Lung (tissue), 11 donors: ENCODE measurements at regions not wholly inside any gene's neighbourhood (a gene's known extent, or its start where the extent isn't known, plus 50 kb on each side); places are given as distances from the start of the nearest gene placed in this dataset.

Source experiments
- ATAC-seq: fragments of 200-7000 bp; cut with Tn5 transposase; one replicate; pipeline ENCODE4 v1.9.1; 2020; ENCODE audit warnings: moderate number of reproducible peaks; ENCODE audit not compliant: insufficient read depth, low FRiP score
- DNase-seq, 3 donors: peaks; one replicate each; pipeline ENCODE4 v3.0.0-alpha.2; 2013 to 2017
- H3K27ac ChIP-seq, 2 donors: one replicate each; pipeline ENCODE4 v1.5.1; 2013; ENCODE audit warnings: mild to moderate bottlenecking in 2 of 2, moderate library complexity in 2 of 2, control low read depth in 1 of 2, inconsistent platforms in 1 of 2, low read depth in 1 of 2, low read length in 1 of 2
- H3K27me3 ChIP-seq, 3 donors: one replicate each; pipeline ENCODE4 v1.5.1; 2013; ENCODE audit warnings: low read length in 2 of 3; ENCODE audit not compliant: control insufficient read depth in 3 of 3, insufficient read depth in 3 of 3
- H3K36me3 ChIP-seq, 4 donors: one replicate each; pipeline ENCODE4 v1.5.1; 2013; ENCODE audit warnings: low read length in 4 of 4, mild to moderate bottlenecking in 1 of 4, moderate library complexity in 1 of 4; ENCODE audit not compliant: control insufficient read depth in 4 of 4, insufficient read depth in 4 of 4
- H3K4me1 ChIP-seq, 5 donors: one replicate each; pipeline ENCODE4 v1.5.1; 2013; ENCODE audit warnings: low read length in 5 of 5, mild to moderate bottlenecking in 2 of 5, moderate library complexity in 1 of 5; ENCODE audit not compliant: control insufficient read depth in 5 of 5, insufficient read depth in 5 of 5
- H3K4me3 ChIP-seq: one replicate; pipeline ENCODE4 v1.5.1; 2013; ENCODE audit warnings: mild to moderate bottlenecking, control low read depth, moderate library complexity
- H3K9ac ChIP-seq, 2 donors: one replicate each; pipeline ENCODE4 v1.5.1; 2013; ENCODE audit warnings: low read length in 2 of 2, control low read depth in 1 of 2; ENCODE audit not compliant: insufficient read depth in 1 of 2
- H3K9me3 ChIP-seq, 4 donors: one replicate each; pipeline ENCODE4 v1.5.1; 2013; ENCODE audit warnings: low read length in 3 of 4, mild to moderate bottlenecking in 1 of 4, moderate library complexity in 1 of 4; ENCODE audit not compliant: control insufficient read depth in 4 of 4, insufficient read depth in 3 of 4
- WGBS, 2 donors: extraction: QIAGEN DNeasy Blood & Tissue Kit; methylation state at CpG; one replicate each; pipeline ENCODE4 v1.1.7; 2013; 5-methylcytosine and 5-hydroxymethylcytosine counted together
- TF ChIP-seq, protein P1 (sequence below): IDR thresholded peaks from 2 replicates; pipeline ENCODE4 v1.5.1; 2012; ENCODE audit warnings: mild to moderate bottlenecking; ENCODE audit errors: control extremely low read depth, extremely low read depth
- donor health status: control.
- donor health status: control.
- donor health status: Bipolar disorder and iron deficiency.
- donor health status: healthy.
- donor health status: DM: yes; HTN: yes; CAD: no.

GRCh38 chr3:59443618-59444293 is 393.9 kb upstream of the CFAP20DC start:
- H3K9ac ChIP-seq, result no peak overlapping the region
- H3K27me3 ChIP-seq, result no peaks in the 10 kb centered on the region
- no peak overlapping the region for H3K4me3 ChIP-seq
- ATAC-seq, result no peak
- TF ChIP-seq, protein P1, sequence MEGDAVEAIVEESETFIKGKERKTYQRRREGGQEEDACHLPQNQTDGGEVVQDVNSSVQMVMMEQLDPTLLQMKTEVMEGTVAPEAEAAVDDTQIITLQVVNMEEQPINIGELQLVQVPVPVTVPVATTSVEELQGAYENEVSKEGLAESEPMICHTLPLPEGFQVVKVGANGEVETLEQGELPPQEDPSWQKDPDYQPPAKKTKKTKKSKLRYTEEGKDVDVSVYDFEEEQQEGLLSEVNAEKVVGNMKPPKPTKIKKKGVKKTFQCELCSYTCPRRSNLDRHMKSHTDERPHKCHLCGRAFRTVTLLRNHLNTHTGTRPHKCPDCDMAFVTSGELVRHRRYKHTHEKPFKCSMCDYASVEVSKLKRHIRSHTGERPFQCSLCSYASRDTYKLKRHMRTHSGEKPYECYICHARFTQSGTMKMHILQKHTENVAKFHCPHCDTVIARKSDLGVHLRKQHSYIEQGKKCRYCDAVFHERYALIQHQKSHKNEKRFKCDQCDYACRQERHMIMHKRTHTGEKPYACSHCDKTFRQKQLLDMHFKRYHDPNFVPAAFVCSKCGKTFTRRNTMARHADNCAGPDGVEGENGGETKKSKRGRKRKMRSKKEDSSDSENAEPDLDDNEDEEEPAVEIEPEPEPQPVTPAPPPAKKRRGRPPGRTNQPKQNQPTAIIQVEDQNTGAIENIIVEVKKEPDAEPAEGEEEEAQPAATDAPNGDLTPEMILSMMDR, result no peak
- H3K9me3 ChIP-seq, result no peaks in the 10 kb centered on the region
- no peaks in the 10 kb centered on the region for H3K36me3 ChIP-seq
- 89 to 91% methylated on average over 6 of the region's 6 CpGs for WGBS, 2 donors
- no peak overlapping the region for H3K27ac ChIP-seq
- DNase-seq, result no peak
- H3K4me1 ChIP-seq, result peaks cover 0 to 6% (median 0%) of the 10 kb centered on the region in 5 donors

GRCh38 chr3:59442046-59442445 is 392.2 kb upstream of the CFAP20DC start:
- Histone ChIP-seq H3K4me1 (peaks cover 0 to 6% (median 0%) of the 10 kb centered on the region in 5 donors), H3K9ac (no peak overlapping the region), H3K36me3 (no peaks in the 10 kb centered on the region), H3K9me3 (no peaks in the 10 kb centered on the region), H3K27ac (no peak overlapping the region), H3K27me3 (no peaks in the 10 kb centered on the region), H3K4me3 (no peak overlapping the region)
- no peak for DNase-seq
- 81 to 87% methylated on average over 6 of the region's 6 CpGs for WGBS, 2 donors
- ATAC-seq, result no peak
- TF ChIP-seq, protein P1, result no peak

- ATAC-seq, result no peak
- Histone ChIP-seq H3K4me1 (peaks cover 0 to 6% (median 0%) of the 10 kb centered on the region in 5 donors), H3K4me3 (no peak overlapping the region), H3K9me3 (no peaks in the 10 kb centered on the region), H3K27me3 (no peaks in the 10 kb centered on the region), H3K36me3 (no peaks in the 10 kb centered on the region), H3K27ac (no peak overlapping the region), H3K9ac (no peak overlapping the region)
- TF ChIP-seq, protein P1, result no peak
- 79 to 88% methylated on average over 5 of the region's 5 CpGs for WGBS, 2 donors
- no peak for DNase-seq
These were observed 390.6 kb upstream of the CFAP20DC start for GRCh38 chr3:59440285-59441028.
